ENCODE measurements at regions not wholly inside any gene's neighbourhood (a gene's known extent, or its start where the extent isn't known, plus 50 kb on each side); places are given as distances from the start of the nearest gene placed in this dataset.

DNA sequence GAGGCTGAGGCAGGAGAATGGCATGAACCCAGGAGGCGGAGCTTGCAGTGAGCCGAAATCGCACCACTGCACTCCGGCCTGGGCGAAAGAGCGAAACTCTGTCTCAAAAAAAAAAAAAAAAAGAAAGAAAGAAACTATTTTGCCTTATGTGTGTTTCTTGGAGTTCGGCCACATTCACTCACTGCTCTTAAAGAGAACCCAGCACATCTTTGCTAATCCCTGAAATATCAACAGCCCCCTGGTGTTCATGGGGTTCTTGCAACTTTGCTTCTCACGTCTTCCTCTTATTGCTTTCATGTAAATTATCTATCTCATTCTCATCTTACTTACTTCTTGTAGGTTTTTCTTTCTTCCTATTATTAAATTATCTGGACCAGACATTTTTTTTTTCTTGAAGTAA lies 126.3 kb upstream of the ASTN2 start:
- ChIA-PET CTCF (no interaction called here), RAD21 (ENCODE audit: unreplicated experiment) (no interaction called here), POLR2A (no interaction called here), SMC1A (ENCODE audit: uncharacterized antibody, unreplicated experiment) (no interaction called here)
- no peaks in the 10 kb centered on the region for H3K4me1 ChIP-seq (ENCODE audit: control insufficient read depth, insufficient read depth, low read length)
- no TSS peak for BruUV-seq (replicated peaks)
- DNase-seq (ENCODE audit: low read depth, low spot score) (no peak), ATAC-seq (no peak), FAIRE-seq (no peak)
- no peak overlapping the region for H3K27ac ChIP-seq (ENCODE audit: control insufficient read depth, insufficient read depth)
- no peaks in the 10 kb centered on the region for H3K36me3 ChIP-seq (ENCODE audit: control insufficient read depth in 2 of 2, insufficient read depth in 2 of 2, low read length in 1 of 2)
- H2AFZ ChIP-seq (ENCODE audit: control insufficient read depth, low read depth, low read length): no peak overlapping the region
- in situ Hi-C loops (cut with MboI): no loop called here
- WGBS (ENCODE audit: insufficient coverage, insufficient replicate concordance, low lambda C conversion rate, missing lambda C conversion rate): 2% methylated on average over 2 of the region's 8 CpGs
- H3K27me3 ChIP-seq (replicated peaks in 1 of 2; ENCODE audit: control insufficient read depth in 2 of 2, insufficient read depth in 2 of 2, low read length in 1 of 2): no peaks in the 10 kb centered on the region
- TF ChIP-seq POLR2A (IDR thresholded peaks at IDR 0.05; ENCODE audit: low read depth, low read length) (no peak), ZNF217 (IDR thresholded peaks at IDR 0.05) (no peak), SMAD1 (IDR thresholded peaks at IDR 0.05; ENCODE audit: low read depth, partially characterized antibody) (no peak), IKZF2 (IDR thresholded peaks at IDR 0.05) (no peak), SMARCA5 (IDR thresholded peaks at IDR 0.05) (no peak), NR2C1 (IDR thresholded peaks at IDR 0.05) (no peak), RELA (IDR thresholded peaks at IDR 0.05; ENCODE audit: borderline replicate concordance, partially characterized antibody) (no peak), HDAC6 (IDR thresholded peaks at IDR 0.05; ENCODE audit: unreplicated experiment) (no peak), RBBP5 (conservative IDR thresholded peaks at IDR 0.05) (no peak), ZNF592 (IDR thresholded peaks at IDR 0.05) (no peak), SUZ12 (IDR thresholded peaks at IDR 0.05; ENCODE audit: unreplicated experiment) (no peak), ZBTB40 (IDR thresholded peaks at IDR 0.05; ENCODE audit: borderline replicate concordance) (no peak), BCL11A (IDR thresholded peaks at IDR 0.05; ENCODE audit: low read depth, low read length) (no peak), PBX3 (IDR thresholded peaks at IDR 0.05; ENCODE audit: insufficient replicate concordance, low read depth, low read length) (no peak), ZNF24 (IDR thresholded peaks at IDR 0.05) (no peak), IRF3 (IDR thresholded peaks at IDR 0.05) (no peak), EED (IDR thresholded peaks at IDR 0.05; ENCODE audit: low read depth) (no peak)
- intact Hi-C loops (cut with micrococcal nuclease; ENCODE audit: unreplicated experiment): no loop called here
- no peak overlapping the region for H3K9ac ChIP-seq (ENCODE audit: control insufficient read depth, insufficient read depth, low read length)
- H3K9me3 ChIP-seq (replicated peaks; ENCODE audit: control insufficient read depth, insufficient read depth, low read length): no peaks in the 10 kb centered on the region
- no peak overlapping the region for H3K4me3 ChIP-seq
- H3K79me2 ChIP-seq (ENCODE audit: control insufficient read depth, insufficient read depth, low read length): no peaks in the 10 kb centered on the region
- no peak overlapping the region for H3K4me2 ChIP-seq (ENCODE audit: control insufficient read depth, insufficient read depth)
- H4K20me1 ChIP-seq (ENCODE audit: control insufficient read depth, insufficient read depth): no peaks in the 10 kb centered on the region
